WTC11 (cell line): ENCODE measurements at regions not wholly inside any gene's neighbourhood (a gene's known extent, or its start where the extent isn't known, plus 50 kb on each side); places are given as distances from the start of the nearest gene placed in this dataset.
"Not testable (repeated sequence)": the region's sequence is repeated elsewhere in the genome, so short reads cannot be mapped to it uniquely, and the experiment has no call there.

Experiments
- ELF4 ChIP-seq: sonication (generic); formaldehyde crosslinking; IDR thresholded peaks from 2 replicates; pipeline ENCODE4 v1.8.1; 2022; ENCODE audit warnings: low read depth, mild to moderate bottlenecking, moderate library complexity, missing genetic modification reagents
- ETV6 ChIP-seq: sonication (generic); formaldehyde crosslinking; IDR thresholded peaks from 2 replicates; pipeline ENCODE4 v1.8.1; 2022; ENCODE audit warnings: mild to moderate bottlenecking, missing genetic modification reagents
- JUN ChIP-seq: sonication (generic); formaldehyde crosslinking; IDR thresholded peaks from 2 replicates; pipeline ENCODE4 v1.8.0; 2023; ENCODE audit warnings: mild to moderate bottlenecking, missing genetic modification reagents
- MXD4 ChIP-seq: fragments of 250-450 bp; sonication (Bioruptor Pico); IDR thresholded peaks from 2 replicates; pipeline ENCODE4 v1.8.0; 2021; ENCODE audit warnings: mild to moderate bottlenecking, moderate library complexity, borderline replicate concordance
- NR1H2 ChIP-seq: sonication (generic); formaldehyde crosslinking; IDR thresholded peaks from 2 replicates; pipeline ENCODE4 v1.9.0; 2021; ENCODE audit warnings: mild to moderate bottlenecking, moderate library complexity, missing genetic modification reagents
- NR2C2 ChIP-seq: sonication (generic); formaldehyde crosslinking; IDR thresholded peaks from 2 replicates; pipeline ENCODE4 v1.8.0; 2022; ENCODE audit warnings: mild to moderate bottlenecking, missing genetic modification reagents
- ZNF263 ChIP-seq: sonication (generic); formaldehyde crosslinking; IDR thresholded peaks from 2 replicates; pipeline ENCODE4 v1.8.1; 2022; ENCODE audit warnings: low read depth, mild to moderate bottlenecking, moderate library complexity, missing genetic modification reagents
- TF ChIP-seq, protein P1 (sequence below): fragments of 200-600 bp; IDR thresholded peaks from 2 replicates; pipeline ENCODE4 v1.8.0; 2022; ENCODE audit warnings: antibody characterized with exemption
- TF ChIP-seq, protein P2 (sequence below): sonication (generic); formaldehyde crosslinking; conservative IDR thresholded peaks from 2 replicates; pipeline ENCODE4 v1.8.1; 2022; ENCODE audit warnings: mild to moderate bottlenecking, missing genetic modification reagents
- TF ChIP-seq, protein P3 (sequence below): sonication (generic); formaldehyde crosslinking; IDR thresholded peaks from 2 replicates; pipeline ENCODE4 v1.8.1; 2022; ENCODE audit warnings: missing genetic modification reagents, borderline replicate concordance

DNA sequence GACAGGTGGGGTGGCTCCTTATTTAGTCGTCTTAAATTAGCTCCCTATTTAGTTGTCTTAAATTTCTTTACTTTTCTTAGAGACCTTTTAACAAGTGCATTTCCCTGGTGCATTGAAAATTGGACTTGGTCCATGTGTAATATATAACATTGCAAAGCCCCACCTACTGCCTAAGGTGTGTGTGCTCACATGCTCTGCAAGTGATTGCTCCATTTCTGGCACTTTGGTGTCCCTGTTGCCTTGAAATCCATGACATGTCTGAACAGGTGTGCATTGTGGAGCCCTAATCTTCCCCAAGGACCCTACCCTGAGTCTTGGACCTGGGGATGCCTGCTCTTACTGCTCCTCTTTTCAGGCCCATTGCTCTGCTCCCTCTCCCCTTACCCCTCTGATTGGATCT lies 80.2 kb downstream of the TRIM43 start:
- TF ChIP-seq NR1H2 (CRISPR knock-in tag); ZNF263 (CRISPR knock-in tag); NR2C2 (CRISPR knock-in tag); MXD4; ETV6; ELF4 (CRISPR knock-in tag); JUN: not testable (repeated sequence)
- TF ChIP-seq, protein P1, sequence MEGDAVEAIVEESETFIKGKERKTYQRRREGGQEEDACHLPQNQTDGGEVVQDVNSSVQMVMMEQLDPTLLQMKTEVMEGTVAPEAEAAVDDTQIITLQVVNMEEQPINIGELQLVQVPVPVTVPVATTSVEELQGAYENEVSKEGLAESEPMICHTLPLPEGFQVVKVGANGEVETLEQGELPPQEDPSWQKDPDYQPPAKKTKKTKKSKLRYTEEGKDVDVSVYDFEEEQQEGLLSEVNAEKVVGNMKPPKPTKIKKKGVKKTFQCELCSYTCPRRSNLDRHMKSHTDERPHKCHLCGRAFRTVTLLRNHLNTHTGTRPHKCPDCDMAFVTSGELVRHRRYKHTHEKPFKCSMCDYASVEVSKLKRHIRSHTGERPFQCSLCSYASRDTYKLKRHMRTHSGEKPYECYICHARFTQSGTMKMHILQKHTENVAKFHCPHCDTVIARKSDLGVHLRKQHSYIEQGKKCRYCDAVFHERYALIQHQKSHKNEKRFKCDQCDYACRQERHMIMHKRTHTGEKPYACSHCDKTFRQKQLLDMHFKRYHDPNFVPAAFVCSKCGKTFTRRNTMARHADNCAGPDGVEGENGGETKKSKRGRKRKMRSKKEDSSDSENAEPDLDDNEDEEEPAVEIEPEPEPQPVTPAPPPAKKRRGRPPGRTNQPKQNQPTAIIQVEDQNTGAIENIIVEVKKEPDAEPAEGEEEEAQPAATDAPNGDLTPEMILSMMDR, result not testable (repeated sequence)
- TF ChIP-seq, protein P2, sequence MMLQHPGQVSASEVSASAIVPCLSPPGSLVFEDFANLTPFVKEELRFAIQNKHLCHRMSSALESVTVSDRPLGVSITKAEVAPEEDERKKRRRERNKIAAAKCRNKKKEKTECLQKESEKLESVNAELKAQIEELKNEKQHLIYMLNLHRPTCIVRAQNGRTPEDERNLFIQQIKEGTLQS (CRISPR knock-in tag), result not testable (repeated sequence)
- TF ChIP-seq, protein P3, sequence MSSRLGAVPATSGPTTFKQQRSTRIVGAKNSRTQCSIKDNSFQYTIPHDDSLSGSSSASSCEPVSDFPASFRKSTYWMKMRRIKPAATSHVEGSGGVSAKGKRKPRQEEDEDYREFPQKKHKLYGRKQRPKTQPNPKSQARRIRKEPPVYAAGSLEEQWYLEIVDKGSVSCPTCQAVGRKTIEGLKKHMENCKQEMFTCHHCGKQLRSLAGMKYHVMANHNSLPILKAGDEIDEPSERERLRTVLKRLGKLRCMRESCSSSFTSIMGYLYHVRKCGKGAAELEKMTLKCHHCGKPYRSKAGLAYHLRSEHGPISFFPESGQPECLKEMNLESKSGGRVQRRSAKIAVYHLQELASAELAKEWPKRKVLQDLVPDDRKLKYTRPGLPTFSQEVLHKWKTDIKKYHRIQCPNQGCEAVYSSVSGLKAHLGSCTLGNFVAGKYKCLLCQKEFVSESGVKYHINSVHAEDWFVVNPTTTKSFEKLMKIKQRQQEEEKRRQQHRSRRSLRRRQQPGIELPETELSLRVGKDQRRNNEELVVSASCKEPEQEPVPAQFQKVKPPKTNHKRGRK (CRISPR knock-in tag), result not testable (repeated sequence)
